Hepatocyte (in vitro differentiated cells): ENCODE measurements at regions not wholly inside any gene's neighbourhood (a gene's known extent, or its start where the extent isn't known, plus 50 kb on each side); places are given as distances from the start of the nearest gene placed in this dataset.

ENCODE experiments used
- DNase-seq: peaks from one replicate; pipeline ENCODE4 v3.0.0-alpha.2; 2016; ENCODE audit warnings: low spot score
- H2AFZ ChIP-seq: fragments of 200-600 bp; sonication (generic); 2 replicates; pipeline ENCODE4 v1.6.0; 2016; ENCODE audit warnings: antibody characterized with exemption, mild to moderate bottlenecking
- H3K27ac ChIP-seq: fragments of 200-600 bp; sonication (generic); 2 replicates; pipeline ENCODE4 v1.5.1; 2016; ENCODE audit warnings: mild to moderate bottlenecking
- H3K27me3 ChIP-seq: fragments of 200-600 bp; sonication (generic); 2 replicates; pipeline ENCODE4 v1.6.1; 2016
- H3K36me3 ChIP-seq: fragments of 200-600 bp; sonication (generic); replicated peaks from 2 replicates; pipeline ENCODE4 v1.5.1; 2016; ENCODE audit warnings: low read depth; ENCODE audit not compliant: insufficient read depth
- H3K4me1 ChIP-seq: fragments of 200-600 bp; sonication (generic); 2 replicates; pipeline ENCODE4 v1.5.1; 2016; ENCODE audit warnings: mild to moderate bottlenecking, moderate library complexity; ENCODE audit not compliant: insufficient read depth
- H3K4me2 ChIP-seq: fragments of 200-600 bp; sonication (generic); 2 replicates; pipeline ENCODE4 v1.6.0; 2016
- H3K4me3 ChIP-seq: fragments of 200-600 bp; sonication (generic); 2 replicates; pipeline ENCODE4 v1.5.1; 2016; ENCODE audit warnings: mild to moderate bottlenecking
- H3K79me2 ChIP-seq: fragments of 200-600 bp; sonication (generic); 2 replicates; pipeline ENCODE4 v1.6.0; 2017; ENCODE audit warnings: mild to moderate bottlenecking
- H3K9me2 ChIP-seq: fragments of 200-600 bp; sonication (generic); replicated peaks from 2 replicates; pipeline ENCODE4 v1.6.0; 2017; ENCODE audit warnings: mild to moderate bottlenecking; ENCODE audit not compliant: insufficient read depth
- H3K9me3 ChIP-seq: fragments of 200-600 bp; sonication (generic); 2 replicates; pipeline ENCODE4 v1.5.1; 2016; ENCODE audit warnings: low read depth, mild to moderate bottlenecking
- H4K20me1 ChIP-seq: fragments of 200-600 bp; sonication (generic); 2 replicates; pipeline ENCODE4 v1.6.0; 2016; ENCODE audit warnings: mild to moderate bottlenecking; ENCODE audit not compliant: insufficient read depth, poor library complexity, severe bottlenecking
- CTCF ChIP-seq: fragments of 200-600 bp; sonication (generic); IDR thresholded peaks from 2 replicates; pipeline ENCODE4 v1.5.1; 2016; ENCODE audit warnings: antibody characterized with exemption, mild to moderate bottlenecking; ENCODE audit not compliant: poor library complexity
- EZH2 ChIP-seq: fragments of 200-600 bp; sonication (generic); IDR thresholded peaks from 2 replicates; pipeline ENCODE4 v1.6.1; 2016; ENCODE audit warnings: antibody characterized with exemption, mild to moderate bottlenecking, borderline replicate concordance
- EZH2phosphoT487 ChIP-seq: fragments of 200-600 bp; sonication (generic); IDR thresholded peaks from one replicate; pipeline ENCODE4 v1.6.1; 2018; ENCODE audit warnings: antibody characterized with exemption, mild to moderate bottlenecking, low read depth, moderate library complexity; ENCODE audit not compliant: unreplicated experiment, severe bottlenecking
- WGBS: methylation state at CpG from one replicate; pipeline ENCODE4 v1.1.6; 2016; ENCODE audit warnings: low lambda C conversion rate; ENCODE audit errors: missing lambda C conversion rate; 5-methylcytosine and 5-hydroxymethylcytosine counted together

DNA sequence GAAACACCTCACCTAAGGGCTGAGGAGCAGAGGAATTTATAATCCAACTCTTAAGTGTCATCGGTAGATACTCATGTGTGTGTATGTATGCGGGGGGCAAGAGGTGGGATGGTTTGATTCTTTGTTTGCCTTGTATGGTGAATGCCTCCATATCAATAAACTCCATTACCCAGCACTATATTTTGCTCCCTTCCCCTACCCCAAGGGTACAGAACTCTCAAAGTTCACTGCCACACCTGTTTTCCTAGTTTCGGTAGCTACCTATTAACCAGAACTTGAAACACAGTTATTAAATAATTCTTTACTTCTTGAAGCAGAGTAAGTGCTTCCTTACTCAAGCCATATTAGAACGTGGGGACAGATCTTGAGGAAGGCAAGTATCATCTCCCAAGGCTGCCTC, 400.8 kb upstream of the SUCLG2 start:
- H3K9me3 ChIP-seq: no peaks in the 10 kb centered on the region
- WGBS: 70% methylated on average over 4 of the region's 4 CpGs
- peak overlapping the region; percentile 10 for H3K27ac ChIP-seq
- no peak overlapping the region for H2AFZ ChIP-seq
- H3K4me2 ChIP-seq: no peak overlapping the region
- H3K27me3 ChIP-seq: no peaks in the 10 kb centered on the region
- no peak for DNase-seq
- no peaks in the 10 kb centered on the region for H3K9me2 ChIP-seq
- peaks cover 3% of the 10 kb centered on the region for H3K4me1 ChIP-seq
- H4K20me1 ChIP-seq: no peaks in the 10 kb centered on the region
- H3K4me3 ChIP-seq: no peak overlapping the region
- no peaks in the 10 kb centered on the region for H3K36me3 ChIP-seq
- TF ChIP-seq EZH2 (no peak), CTCF (no peak)
- no peaks in the 10 kb centered on the region for H3K79me2 ChIP-seq

- H3K36me3 ChIP-seq: no peaks in the 10 kb centered on the region
- H3K27ac ChIP-seq: peak overlapping the region; percentile 54
- peak overlapping the region; percentile 15 for H2AFZ ChIP-seq
- no peaks in the 10 kb centered on the region for H3K9me2 ChIP-seq
- H4K20me1 ChIP-seq: no peaks in the 10 kb centered on the region
- no peaks in the 10 kb centered on the region for H3K4me1 ChIP-seq
- TF ChIP-seq EZH2: no peak
- no peak for TF ChIP-seq EZH2phosphoT487
- H3K4me2 ChIP-seq: no peak overlapping the region
- no peaks in the 10 kb centered on the region for H3K9me3 ChIP-seq
- no peaks in the 10 kb centered on the region for H3K27me3 ChIP-seq
- no peak overlapping the region for H3K4me3 ChIP-seq
- 55% methylated on average over 3 of the region's 3 CpGs for WGBS
- no peaks in the 10 kb centered on the region for H3K79me2 ChIP-seq
- DNase-seq: peak; percentile 10
Measured at GRCh38 chr3:68049776-68050175, 395.4 kb upstream of the SUCLG2 start.

DNA sequence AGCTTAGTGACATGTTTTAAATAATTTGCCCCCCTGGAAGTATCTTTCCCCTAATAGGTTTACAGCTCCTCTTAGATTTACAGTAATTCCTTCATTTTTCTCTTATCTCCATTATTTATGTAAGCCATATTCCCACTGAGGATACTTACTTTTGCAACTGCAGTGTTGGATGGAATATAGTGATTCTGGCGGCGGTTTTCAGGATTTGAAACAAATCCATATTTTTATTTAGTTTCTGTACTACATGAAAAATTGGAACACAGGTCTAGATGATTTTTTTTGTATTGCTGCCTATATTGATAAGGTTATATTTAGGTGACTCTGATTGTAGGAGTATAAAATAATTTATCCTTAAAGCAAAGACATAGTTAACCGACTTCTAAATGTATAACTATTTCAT, 391.6 kb upstream of the SUCLG2 start:
- no peak for DNase-seq
- no peak overlapping the region for H3K27ac ChIP-seq
- no peak overlapping the region for H2AFZ ChIP-seq
- no peaks in the 10 kb centered on the region for H3K4me1 ChIP-seq
- 88% methylated on average over 3 of the region's 3 CpGs for WGBS
- H3K9me2 ChIP-seq: no peaks in the 10 kb centered on the region
- H3K27me3 ChIP-seq: no peaks in the 10 kb centered on the region
- H3K79me2 ChIP-seq: no peaks in the 10 kb centered on the region
- H3K4me3 ChIP-seq: no peak overlapping the region
- no peaks in the 10 kb centered on the region for H3K36me3 ChIP-seq
- H3K9me3 ChIP-seq: no peaks in the 10 kb centered on the region
- H3K4me2 ChIP-seq: no peak overlapping the region
- TF ChIP-seq CTCF (no peak), EZH2phosphoT487 (no peak), EZH2 (no peak)
- no peaks in the 10 kb centered on the region for H4K20me1 ChIP-seq

- Histone ChIP-seq H3K4me2 (no peak overlapping the region), H3K9me3 (no peaks in the 10 kb centered on the region), H3K9me2 (no peaks in the 10 kb centered on the region), H3K36me3 (no peaks in the 10 kb centered on the region), H3K4me1 (no peaks in the 10 kb centered on the region), H3K27ac (peak overlapping the region; percentile 29), H2AFZ (no peak overlapping the region), H4K20me1 (no peaks in the 10 kb centered on the region), H3K4me3 (no peak overlapping the region), H3K27me3 (no peaks in the 10 kb centered on the region), H3K79me2 (no peaks in the 10 kb centered on the region)
- no peak for TF ChIP-seq CTCF
- no peak for TF ChIP-seq EZH2
- TF ChIP-seq EZH2phosphoT487: no peak
- peak; percentile 25 for DNase-seq
- 89% methylated on average over 2 of the region's 2 CpGs for WGBS
Measured at GRCh38 chr3:68033867-68034266, 379.5 kb upstream of the SUCLG2 start.
